CD4-positive, alpha-beta T cell treated with Interleukin-17A for 4 hours (primary cell): ENCODE measurements at regions not wholly inside any gene's neighbourhood (a gene's known extent, or its start where the extent isn't known, plus 50 kb on each side); places are given as distances from the start of the nearest gene placed in this dataset.
A peak's percentile ranks its signal among the peaks of the same experiment; 100 is the strongest.

ENCODE experiments used
- DNase-seq: peaks from one replicate; pipeline ENCODE4 v3.0.0-alpha.2; 2020; ENCODE audit warnings: mixed read lengths

DNA sequence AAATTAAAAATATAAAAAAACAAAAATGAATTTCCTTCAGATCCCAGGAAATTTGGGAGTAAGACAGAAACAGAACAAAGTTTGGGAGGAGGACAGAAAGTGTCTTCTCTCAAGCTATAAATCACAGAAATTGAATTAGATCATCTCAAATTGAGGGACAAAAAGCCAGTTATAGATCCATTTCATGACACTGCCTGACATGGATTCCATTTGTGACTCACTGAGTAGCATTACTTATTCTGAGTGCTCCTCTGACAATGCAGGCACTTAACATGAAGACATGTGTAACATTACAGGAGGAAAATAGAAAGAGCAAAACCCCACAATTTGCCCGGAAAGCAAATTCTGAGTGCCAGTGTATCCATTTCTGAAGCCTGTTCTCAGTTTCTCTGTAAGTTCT lies 63.9 kb upstream of the CREB1 start:
- no peak for DNase-seq

DNA sequence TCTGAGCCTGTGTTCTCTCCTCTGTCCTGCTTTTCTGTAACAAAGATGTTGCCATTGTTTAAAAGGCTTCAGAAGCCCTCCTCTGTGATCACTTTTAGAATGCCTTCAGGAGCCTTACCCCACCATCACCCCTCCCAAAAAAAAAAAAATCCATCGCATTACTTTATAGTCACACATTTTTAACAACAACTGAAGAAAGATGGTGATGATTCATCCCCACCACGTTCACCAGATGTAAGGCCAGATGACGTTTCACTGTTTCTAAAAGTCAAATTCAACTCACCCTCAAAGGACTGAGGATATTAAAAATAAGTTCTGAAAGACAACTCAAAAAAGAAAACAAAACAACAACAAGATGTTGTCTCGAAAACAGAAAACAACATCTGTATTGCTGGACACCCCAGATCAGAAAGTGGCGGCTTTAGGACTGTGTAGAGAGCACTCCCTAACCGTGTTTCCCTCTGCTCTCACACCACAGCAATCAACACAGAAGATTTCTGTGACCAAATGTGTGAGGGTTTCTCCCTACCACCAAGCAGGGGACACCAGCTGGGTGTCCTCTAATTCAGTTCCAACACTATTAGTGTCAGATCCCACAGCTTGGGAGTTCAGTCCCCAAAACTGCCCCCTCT lies 61.9 kb upstream of the CREB1 start:
- DNase-seq, result no peak

GRCh38 chr2:207468488-207468887 lies 61.3 kb upstream of the CREB1 start:
- no peak for DNase-seq

- no peak for DNase-seq
These were observed 60.3 kb upstream of the CREB1 start for GRCh38 chr2:207469451-207469850.

- no peak for DNase-seq
These were observed 59.6 kb upstream of the CREB1 start for GRCh38 chr2:207469943-207470729.

- DNase-seq, result no peak
These were observed 58.5 kb upstream of the CREB1 start for GRCh38 chr2:207471261-207471660.

GRCh38 chr2:207472343-207473048 lies 57.3 kb upstream of the CREB1 start:
- no peak for DNase-seq

- peak; percentile 44 for DNase-seq
These were observed 56.5 kb upstream of the CREB1 start for GRCh38 chr2:207473049-207473930.

DNA sequence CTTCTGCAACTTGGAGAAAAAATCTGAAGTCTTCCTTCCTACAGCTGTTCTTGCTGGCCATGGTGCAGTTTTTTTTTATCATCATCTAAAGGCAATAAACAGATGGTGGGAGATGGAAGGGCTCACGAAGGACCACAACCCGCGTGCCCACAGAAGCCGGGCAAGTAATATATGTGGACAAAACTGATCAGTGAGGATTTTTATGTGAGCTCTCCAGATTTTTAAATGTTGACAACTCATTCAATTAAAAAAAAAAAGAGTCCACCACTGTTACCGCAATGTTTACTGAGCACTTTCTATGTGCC lies 55.9 kb upstream of the CREB1 start:
- DNase-seq, result no peak

DNA sequence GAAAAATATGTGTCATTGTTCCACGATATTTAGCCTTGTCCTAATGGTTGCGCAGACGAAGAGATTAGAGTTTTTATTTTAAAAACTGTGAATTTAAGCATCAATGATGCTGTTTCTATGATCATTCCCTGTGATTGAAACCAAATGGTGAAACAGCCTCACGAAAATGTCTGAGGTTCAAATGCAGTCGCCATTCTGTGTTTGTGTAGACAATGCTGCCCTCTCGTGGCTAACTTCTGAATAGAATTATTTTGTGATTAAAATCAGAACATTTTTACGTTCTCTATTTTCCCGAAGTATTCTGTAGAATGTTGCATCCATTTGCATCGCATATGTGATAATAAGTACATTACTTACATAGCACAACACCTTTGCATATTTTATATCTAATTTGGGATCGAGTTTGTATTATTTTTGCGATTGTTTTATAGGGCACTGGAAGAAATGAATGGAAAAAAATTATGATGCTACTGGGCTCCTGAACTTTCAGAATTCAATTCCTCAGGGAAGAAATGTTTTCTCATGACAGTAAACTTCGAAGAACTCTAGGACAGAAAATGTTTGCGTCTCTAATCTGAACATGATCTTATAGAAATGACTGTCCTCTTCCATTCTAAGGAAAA lies 54.8 kb upstream of the CREB1 start:
- DNase-seq, result peak; percentile 69

DNA sequence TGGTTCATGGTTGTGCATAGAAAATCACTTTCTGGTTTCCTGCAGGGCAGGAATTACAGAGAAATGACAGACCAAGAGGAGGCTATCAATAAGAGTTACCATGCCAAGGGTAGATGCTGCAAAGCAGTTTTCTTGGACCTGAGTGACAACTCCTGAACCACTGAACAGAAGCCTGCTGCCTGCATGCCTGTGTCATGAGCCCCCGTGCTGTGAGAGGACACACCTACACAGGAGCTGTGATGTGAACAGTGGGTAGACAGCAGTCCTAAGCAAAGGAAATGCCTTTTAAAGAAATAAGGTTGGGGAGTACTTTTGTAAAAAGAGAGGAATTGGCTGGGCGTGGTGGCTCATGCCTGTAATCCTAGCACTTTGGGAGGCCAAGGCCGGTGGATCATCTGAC lies 54.2 kb upstream of the CREB1 start:
- DNase-seq, result no peak

DNA sequence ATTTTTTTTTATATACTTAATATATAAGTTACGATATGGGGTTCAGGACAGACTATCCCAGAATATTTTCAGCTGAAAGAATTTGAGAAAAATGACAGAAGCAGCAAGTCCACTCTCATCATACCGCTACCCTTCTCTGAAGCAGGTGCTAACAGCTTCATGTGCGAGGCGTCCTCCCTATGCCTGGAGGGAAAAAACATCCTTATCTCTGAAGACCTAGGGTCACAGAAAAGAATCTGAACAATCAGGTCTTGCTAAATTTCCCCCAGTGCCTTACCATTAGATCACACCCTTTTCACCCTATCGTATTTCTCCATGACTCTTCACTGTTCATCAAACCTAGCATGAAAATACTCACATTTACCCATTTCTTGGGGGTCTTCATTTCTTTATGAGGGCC lies 51.9 kb upstream of the CREB1 start:
- no peak for DNase-seq

DNA sequence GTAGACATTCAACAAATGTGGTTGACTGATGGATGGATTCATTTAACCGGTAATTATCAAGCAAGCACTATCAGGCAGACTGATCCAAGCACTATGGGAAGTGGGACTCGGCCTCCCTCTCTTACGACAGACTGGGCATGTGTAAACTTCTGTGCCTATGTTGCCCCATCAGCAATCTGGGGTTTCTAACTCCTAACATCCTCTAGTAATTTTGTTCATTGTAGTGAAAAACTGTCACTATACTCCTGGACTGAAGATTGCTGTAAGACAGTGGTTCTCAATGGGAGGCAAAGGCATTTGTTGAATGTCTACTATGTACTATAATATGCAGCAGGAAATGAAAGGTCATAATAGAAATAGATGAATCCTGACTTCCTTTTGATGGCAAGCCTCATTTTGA lies 51.2 kb upstream of the CREB1 start:
- no peak for DNase-seq

DNA sequence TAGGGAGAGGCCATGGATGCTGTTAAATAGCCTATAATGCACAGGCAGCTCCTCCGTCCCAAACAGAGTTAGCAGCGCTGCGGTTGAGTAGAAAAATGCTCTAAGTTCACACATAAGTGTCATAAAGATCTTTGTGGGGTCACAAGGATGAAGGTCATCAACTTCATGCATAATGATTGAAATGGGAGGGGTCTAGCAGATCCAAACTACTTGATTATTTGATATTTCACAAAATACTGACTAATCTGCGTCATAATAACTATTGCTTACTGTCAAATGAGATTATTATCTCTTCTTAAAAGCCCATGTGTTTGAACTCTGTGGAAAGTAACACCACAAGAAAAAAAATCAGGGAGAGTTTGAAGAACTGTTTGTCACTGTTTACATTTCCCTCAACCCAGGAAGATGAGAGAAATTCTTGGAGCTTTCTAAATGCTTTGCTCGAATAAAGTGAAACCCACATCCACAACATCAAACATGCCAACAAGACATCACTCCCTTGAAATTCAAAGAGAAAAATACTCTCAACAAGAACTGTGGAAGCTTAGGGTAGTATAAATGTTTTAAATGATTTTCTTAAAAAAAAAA lies 50.5 kb upstream of the CREB1 start:
- no peak for DNase-seq
